H9 (cell line): ENCODE measurements at regions not wholly inside any gene's neighbourhood (a gene's known extent, or its start where the extent isn't known, plus 50 kb on each side); places are given as distances from the start of the nearest gene placed in this dataset.

Source experiments
- DNase-seq: peaks from one replicate; pipeline ENCODE4 v3.0.0-alpha.2; 2017
- H2AFZ ChIP-seq: one replicate; pipeline ENCODE4 v1.6.1; 2013; ENCODE audit warnings: mild to moderate bottlenecking, low read length, control low read depth, moderate library complexity
- H2AK5ac ChIP-seq: 2 replicates; pipeline ENCODE4 v1.6.1; 2013; ENCODE audit warnings: low read length, control low read depth, mixed read lengths; ENCODE audit not compliant: insufficient read length
- H2BK120ac ChIP-seq: one replicate; pipeline ENCODE4 v1.6.1; 2013; ENCODE audit warnings: low read depth, mild to moderate bottlenecking, low read length, control low read depth, inconsistent platforms; ENCODE audit not compliant: poor library complexity, severe bottlenecking
- H2BK12ac ChIP-seq: 2 replicates; pipeline ENCODE4 v1.6.1; 2013; ENCODE audit warnings: low read length, control low read depth, mixed read lengths, low read depth; ENCODE audit not compliant: insufficient read length
- H2BK15ac ChIP-seq: 2 replicates; pipeline ENCODE4 v1.6.1; 2013; ENCODE audit warnings: low read depth, low read length, control low read depth
- H2BK20ac ChIP-seq: one replicate; pipeline ENCODE4 v1.6.1; 2013; ENCODE audit warnings: low read depth, mild to moderate bottlenecking, low read length, control low read depth, inconsistent platforms; ENCODE audit not compliant: poor library complexity, severe bottlenecking
- H2BK5ac ChIP-seq: 2 replicates; pipeline ENCODE4 v1.6.1; 2013; ENCODE audit warnings: low read length, control low read depth, mixed read lengths; ENCODE audit not compliant: insufficient read length
- H3K14ac ChIP-seq: 2 replicates; pipeline ENCODE4 v1.6.1; 2013; ENCODE audit warnings: low read length, control low read depth; ENCODE audit not compliant: insufficient read depth
- H3K18ac ChIP-seq: 2 replicates; pipeline ENCODE4 v1.6.1; 2013; ENCODE audit warnings: low read depth, mild to moderate bottlenecking, mixed read lengths, low read length, control low read depth; ENCODE audit not compliant: insufficient read length
- H3K23ac ChIP-seq: 2 replicates; pipeline ENCODE4 v1.6.1; 2013; ENCODE audit warnings: low read length, control low read depth, mixed read lengths, low read depth; ENCODE audit not compliant: insufficient read length
- H3K23me2 ChIP-seq: 2 replicates; pipeline ENCODE4 v1.6.1; 2013; ENCODE audit warnings: low read depth, mild to moderate bottlenecking, mixed read lengths, low read length, control low read depth; ENCODE audit not compliant: insufficient read length, poor library complexity, severe bottlenecking
- H3K27ac ChIP-seq: 2 replicates; pipeline ENCODE4 v1.5.1; 2013; ENCODE audit warnings: low read length, control low read depth, mixed read lengths, low read depth; ENCODE audit not compliant: insufficient read length
- H3K27me3 ChIP-seq: 2 replicates; pipeline ENCODE4 v1.6.1; 2013; ENCODE audit warnings: low read length, control low read depth, inconsistent platforms; ENCODE audit not compliant: insufficient read depth
- H3K4ac ChIP-seq: 2 replicates; pipeline ENCODE4 v1.6.1; 2013; ENCODE audit warnings: low read depth, mild to moderate bottlenecking, control low read depth, inconsistent platforms, low read length, moderate library complexity
- H3K4me1 ChIP-seq: 2 replicates; pipeline ENCODE4 v1.6.1; 2013; ENCODE audit warnings: low read length, control low read depth, inconsistent platforms; ENCODE audit not compliant: insufficient read depth
- H3K4me2 ChIP-seq: 2 replicates; pipeline ENCODE4 v1.6.1; 2013; ENCODE audit warnings: low read length, control low read depth, mixed read lengths; ENCODE audit not compliant: insufficient read length, insufficient read depth
- H3K56ac ChIP-seq: 2 replicates; pipeline ENCODE4 v1.6.1; 2013; ENCODE audit warnings: low read depth, mild to moderate bottlenecking, mixed read lengths, low read length, control low read depth; ENCODE audit not compliant: insufficient read length
- H3K79me1 ChIP-seq: 2 replicates; pipeline ENCODE4 v1.6.1; 2013; ENCODE audit warnings: low read depth, mild to moderate bottlenecking, moderate library complexity, low read length, control low read depth, inconsistent platforms; ENCODE audit not compliant: insufficient read depth, poor library complexity, severe bottlenecking
- H3K79me2 ChIP-seq: 2 replicates; pipeline ENCODE4 v1.6.1; 2013; ENCODE audit warnings: low read length, control low read depth, inconsistent platforms; ENCODE audit not compliant: insufficient read depth
- H3K9ac ChIP-seq: 2 replicates; pipeline ENCODE4 v1.6.1; 2013; ENCODE audit warnings: low read length, control low read depth, mixed read lengths; ENCODE audit not compliant: insufficient read length; ENCODE audit errors: extremely low read depth
- H3K9me3 ChIP-seq: one replicate; pipeline ENCODE4 v1.6.1; 2013; ENCODE audit warnings: low read depth, low read length, inconsistent platforms; ENCODE audit not compliant: control insufficient read depth
- H3T11ph ChIP-seq: one replicate; pipeline ENCODE4 v1.6.1; 2013; ENCODE audit warnings: mild to moderate bottlenecking, low read length, control low read depth, inconsistent platforms
- H4K20me1 ChIP-seq: one replicate; pipeline ENCODE4 v1.6.1; 2013; ENCODE audit not compliant: control insufficient read depth, insufficient read length, insufficient read depth
- H4K5ac ChIP-seq: 2 replicates; pipeline ENCODE4 v1.6.1; 2013; ENCODE audit warnings: low read depth, mild to moderate bottlenecking, mixed read lengths, low read length, control low read depth; ENCODE audit not compliant: insufficient read length
- H4K8ac ChIP-seq: replicated peaks from 2 replicates; pipeline ENCODE4 v1.6.1; 2013; ENCODE audit warnings: low read length, control low read depth, mixed read lengths, low read depth; ENCODE audit not compliant: insufficient read length
- H4K91ac ChIP-seq: 2 replicates; pipeline ENCODE4 v1.6.1; 2013; ENCODE audit warnings: low read depth, mild to moderate bottlenecking, moderate library complexity, mixed read lengths, low read length, control low read depth; ENCODE audit not compliant: insufficient read length
- H3K27ac Mint-ChIP-seq, 3 experiments: 2 replicates in 2 of 3; 3 replicates in 1 of 3; pipeline ENCODE4 v1.8.0; 2020 to 2021; ENCODE audit warnings: mixed read lengths in 3 of 3, mild to moderate bottlenecking in 1 of 3, moderate library complexity in 1 of 3
- H3K27me3 Mint-ChIP-seq: 2 replicates; pipeline ENCODE4 v1.8.0; 2021; ENCODE audit warnings: low read depth, mild to moderate bottlenecking, moderate library complexity, mixed read lengths
- H3K36me3 Mint-ChIP-seq, 3 experiments: 2 replicates in 2 of 3; 3 replicates in 1 of 3; pipeline ENCODE4 v1.8.0; 2020 to 2021; ENCODE audit warnings: low read depth in 3 of 3, mixed read lengths in 3 of 3; ENCODE audit not compliant: insufficient read depth in 1 of 3
- H3K4me1 Mint-ChIP-seq, 2 experiments: 2 replicates each; pipeline ENCODE4 v1.8.0; 2020; ENCODE audit warnings: mixed read lengths in 2 of 2
- H3K4me3 Mint-ChIP-seq, 2 experiments: 2 replicates in 1 of 2; 3 replicates in 1 of 2; pipeline ENCODE4 v1.8.0; 2020 to 2021; ENCODE audit warnings: mild to moderate bottlenecking in 2 of 2, mixed read lengths in 2 of 2, moderate library complexity in 1 of 2
- H3K9me3 Mint-ChIP-seq, 2 experiments: 2 replicates in 1 of 2; 3 replicates in 1 of 2; pipeline ENCODE4 v1.8.0; 2020; ENCODE audit warnings: mild to moderate bottlenecking in 2 of 2, mixed read lengths in 2 of 2, moderate library complexity in 1 of 2
- CTCF ChIP-seq: fragments of 200-600 bp; sonication (generic); conservative IDR thresholded peaks from 3 replicates; pipeline ENCODE4 v1.8.0; 2021; ENCODE audit warnings: antibody characterized with exemption, mild to moderate bottlenecking
- WGBS: extraction: QIAGEN DNeasy Blood & Tissue Kit; methylation state at CpG from one replicate; pipeline ENCODE4 v1.1.7; 2013; ENCODE audit warnings: missing lambda C conversion rate, low lambda C conversion rate, mixed read lengths; ENCODE audit not compliant: insufficient read length; ENCODE audit errors: extremely low coverage; 5-methylcytosine and 5-hydroxymethylcytosine counted together

GRCh38 chr4:180655886-180656285, 1587.3 kb upstream of the TENM3 start:
- DNase-seq = no peak

More at GRCh38 chr4:180655886-180656285, 1587.3 kb upstream of the TENM3 start:
- no peak overlapping the region for H3K56ac ChIP-seq
- no peaks in the 10 kb centered on the region for H3K79me1 ChIP-seq
- no peak overlapping the region for H3K4me2 ChIP-seq
- no peak overlapping the region for H2BK5ac ChIP-seq
- Mint-ChIP-seq H3K27ac (no peak overlapping the region), H3K9me3 (no peaks in the 10 kb centered on the region), H3K4me1 (no peaks in the 10 kb centered on the region; a peak in 1 of 4 replicates), H3K36me3 (no peaks in the 10 kb centered on the region; a peak in 2 of 7 replicates), H3K27me3 (no peaks in the 10 kb centered on the region), H3K4me3 (no peak overlapping the region)
- no peak overlapping the region for H2AFZ ChIP-seq
- H2BK12ac ChIP-seq = no peak overlapping the region
- H2BK20ac ChIP-seq = no peak overlapping the region
- H3K27ac ChIP-seq = no peak overlapping the region
- no peak for TF ChIP-seq CTCF
- H3K9me3 ChIP-seq = no peaks in the 10 kb centered on the region
- no peaks in the 10 kb centered on the region for H4K20me1 ChIP-seq
- no peak overlapping the region for H4K91ac ChIP-seq
- H4K8ac ChIP-seq = no peak overlapping the region
- H3K23ac ChIP-seq = no peak overlapping the region
- H3K4me1 ChIP-seq = no peaks in the 10 kb centered on the region
- H3K9ac ChIP-seq = no peak overlapping the region
- no peak overlapping the region for H2BK120ac ChIP-seq
- H2BK15ac ChIP-seq = no peak overlapping the region
- H4K5ac ChIP-seq = no peak overlapping the region
- H3T11ph ChIP-seq = no peak overlapping the region
- no peak overlapping the region for H3K4ac ChIP-seq
- H3K14ac ChIP-seq = no peak overlapping the region
- no peak overlapping the region for H2AK5ac ChIP-seq
- no peaks in the 10 kb centered on the region for H3K23me2 ChIP-seq
- H3K18ac ChIP-seq = no peak overlapping the region
- no peaks in the 10 kb centered on the region for H3K27me3 ChIP-seq
- no peaks in the 10 kb centered on the region for H3K79me2 ChIP-seq
- no CpG with 5 or more reads among the region's 3 CpGs for WGBS
